ENCODE measurements at regions not wholly inside any gene's neighbourhood (a gene's known extent, or its start where the extent isn't known, plus 50 kb on each side); places are given as distances from the start of the nearest gene placed in this dataset.

GRCh38 chr2:5195636-5196035 is 496.5 kb upstream of the SOX11 start:
- DNase-seq (ENCODE audit: low read depth, low spot score) (no peak), ATAC-seq (no peak)
- Histone ChIP-seq H2AFZ (ENCODE audit: low read depth, low read length, poor library complexity, severe bottlenecking) (no peak overlapping the region), H3K9ac (ENCODE audit: low read length) (no peak overlapping the region), H3K27me3 (ENCODE audit: insufficient read depth, low read length) (no peaks in the 10 kb centered on the region), H3K27ac (ENCODE audit: low read depth, low read length) (no peak overlapping the region), H3K9me3 (ENCODE audit: control insufficient read depth in 1 of 2, insufficient read depth in 1 of 2, low read depth in 1 of 2, low read length in 2 of 2) (peaks cover 6 to 16% of the 10 kb centered on the region in 2 experiments; a peak in 2 of 4 replicates), H3K36me3 (ENCODE audit: control insufficient read depth in 1 of 2, insufficient read depth in 2 of 2, low read length in 2 of 2) (no peaks in the 10 kb centered on the region), H3K4me3 (replicated peaks in 1 of 2; ENCODE audit: low read depth in 1 of 2, low read length in 2 of 2) (no peak overlapping the region), H3K79me2 (ENCODE audit: insufficient read depth, low read length) (no peaks in the 10 kb centered on the region), H3K4me1 (ENCODE audit: control insufficient read depth in 1 of 2, insufficient read depth in 2 of 2, low read length in 2 of 2) (no peaks in the 10 kb centered on the region), H3K4me2 (ENCODE audit: low read length) (no peak overlapping the region), H4K20me1 (ENCODE audit: insufficient read depth) (no peaks in the 10 kb centered on the region), H3K9me2 (ENCODE audit: insufficient read depth) (no peaks in the 10 kb centered on the region)
- intact Hi-C loops (cut with micrococcal nuclease) = no loop called here
- POLR2A ChIA-PET = no interaction called here
- no TSS peak for BruUV-seq (replicated peaks)
- TF ChIP-seq SRF (IDR thresholded peaks at IDR 0.05; ENCODE audit: low read depth) (no peak), REST (IDR thresholded peaks at IDR 0.05; ENCODE audit: low read depth) (no peak), YY1 (IDR thresholded peaks at IDR 0.05; ENCODE audit: extremely low read depth, insufficient replicate concordance, low read depth, low read length) (no peak), CTCF (IDR thresholded peaks at IDR 0.05 in 2 of 3, conservative IDR thresholded peaks at IDR 0.05 in 1 of 3; ENCODE audit: borderline replicate concordance in 1 of 3, insufficient read depth in 1 of 3, low read depth in 2 of 3, low read length in 2 of 3) (no peak), POLR2A (IDR thresholded peaks at IDR 0.05; ENCODE audit: borderline replicate concordance, extremely low read depth, insufficient read depth, insufficient read length) (no peak), ZFX (IDR thresholded peaks at IDR 0.05) (no peak), TCF7L2 (IDR thresholded peaks at IDR 0.05; ENCODE audit: borderline replicate concordance, extremely low read depth, insufficient read depth, insufficient read length) (no peak), CBX3 (IDR thresholded peaks at IDR 0.05; ENCODE audit: low read depth) (no peak), EZH2phosphoT487 (IDR thresholded peaks at IDR 0.05; ENCODE audit: borderline replicate concordance) (no peak), EGR1 (IDR thresholded peaks at IDR 0.05; ENCODE audit: low read depth) (no peak), FOSL1 (IDR thresholded peaks at IDR 0.05; ENCODE audit: low read depth) (no peak)
- TF ChIP-seq, protein P1, sequence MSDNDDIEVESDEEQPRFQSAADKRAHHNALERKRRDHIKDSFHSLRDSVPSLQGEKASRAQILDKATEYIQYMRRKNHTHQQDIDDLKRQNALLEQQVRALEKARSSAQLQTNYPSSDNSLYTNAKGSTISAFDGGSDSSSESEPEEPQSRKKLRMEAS (IDR thresholded peaks at IDR 0.05) = no peak
- RAD21 ChIA-PET (ENCODE audit: low non-redundant PET in 1 of 2, low total read pairs in 2 of 2, uncharacterized antibody in 2 of 2, unreplicated experiment in 2 of 2) = no interaction called here
- CTCF ChIA-PET = no interaction called here
